H9 (cell line): ENCODE measurements at regions not wholly inside any gene's neighbourhood (a gene's known extent, or its start where the extent isn't known, plus 50 kb on each side); places are given as distances from the start of the nearest gene placed in this dataset.

Experiments
- DNase-seq: peaks from one replicate; pipeline ENCODE4 v3.0.0-alpha.2; 2017
- H2AFZ ChIP-seq: one replicate; pipeline ENCODE4 v1.6.1; 2013; ENCODE audit warnings: mild to moderate bottlenecking, low read length, control low read depth, moderate library complexity
- H2AK5ac ChIP-seq: 2 replicates; pipeline ENCODE4 v1.6.1; 2013; ENCODE audit warnings: low read length, control low read depth, mixed read lengths; ENCODE audit not compliant: insufficient read length
- H2BK120ac ChIP-seq: one replicate; pipeline ENCODE4 v1.6.1; 2013; ENCODE audit warnings: low read depth, mild to moderate bottlenecking, low read length, control low read depth, inconsistent platforms; ENCODE audit not compliant: poor library complexity, severe bottlenecking
- H2BK12ac ChIP-seq: 2 replicates; pipeline ENCODE4 v1.6.1; 2013; ENCODE audit warnings: low read length, control low read depth, mixed read lengths, low read depth; ENCODE audit not compliant: insufficient read length
- H2BK15ac ChIP-seq: 2 replicates; pipeline ENCODE4 v1.6.1; 2013; ENCODE audit warnings: low read depth, low read length, control low read depth
- H2BK20ac ChIP-seq: one replicate; pipeline ENCODE4 v1.6.1; 2013; ENCODE audit warnings: low read depth, mild to moderate bottlenecking, low read length, control low read depth, inconsistent platforms; ENCODE audit not compliant: poor library complexity, severe bottlenecking
- H2BK5ac ChIP-seq: 2 replicates; pipeline ENCODE4 v1.6.1; 2013; ENCODE audit warnings: low read length, control low read depth, mixed read lengths; ENCODE audit not compliant: insufficient read length
- H3K14ac ChIP-seq: 2 replicates; pipeline ENCODE4 v1.6.1; 2013; ENCODE audit warnings: low read length, control low read depth; ENCODE audit not compliant: insufficient read depth
- H3K18ac ChIP-seq: 2 replicates; pipeline ENCODE4 v1.6.1; 2013; ENCODE audit warnings: low read depth, mild to moderate bottlenecking, mixed read lengths, low read length, control low read depth; ENCODE audit not compliant: insufficient read length
- H3K23ac ChIP-seq: 2 replicates; pipeline ENCODE4 v1.6.1; 2013; ENCODE audit warnings: low read length, control low read depth, mixed read lengths, low read depth; ENCODE audit not compliant: insufficient read length
- H3K23me2 ChIP-seq: 2 replicates; pipeline ENCODE4 v1.6.1; 2013; ENCODE audit warnings: low read depth, mild to moderate bottlenecking, mixed read lengths, low read length, control low read depth; ENCODE audit not compliant: insufficient read length, poor library complexity, severe bottlenecking
- H3K27ac ChIP-seq: 2 replicates; pipeline ENCODE4 v1.5.1; 2013; ENCODE audit warnings: low read length, control low read depth, mixed read lengths, low read depth; ENCODE audit not compliant: insufficient read length
- H3K27me3 ChIP-seq: 2 replicates; pipeline ENCODE4 v1.6.1; 2013; ENCODE audit warnings: low read length, control low read depth, inconsistent platforms; ENCODE audit not compliant: insufficient read depth
- H3K4ac ChIP-seq: 2 replicates; pipeline ENCODE4 v1.6.1; 2013; ENCODE audit warnings: low read depth, mild to moderate bottlenecking, control low read depth, inconsistent platforms, low read length, moderate library complexity
- H3K4me1 ChIP-seq: 2 replicates; pipeline ENCODE4 v1.6.1; 2013; ENCODE audit warnings: low read length, control low read depth, inconsistent platforms; ENCODE audit not compliant: insufficient read depth
- H3K4me2 ChIP-seq: 2 replicates; pipeline ENCODE4 v1.6.1; 2013; ENCODE audit warnings: low read length, control low read depth, mixed read lengths; ENCODE audit not compliant: insufficient read length, insufficient read depth
- H3K56ac ChIP-seq: 2 replicates; pipeline ENCODE4 v1.6.1; 2013; ENCODE audit warnings: low read depth, mild to moderate bottlenecking, mixed read lengths, low read length, control low read depth; ENCODE audit not compliant: insufficient read length
- H3K79me1 ChIP-seq: 2 replicates; pipeline ENCODE4 v1.6.1; 2013; ENCODE audit warnings: low read depth, mild to moderate bottlenecking, moderate library complexity, low read length, control low read depth, inconsistent platforms; ENCODE audit not compliant: insufficient read depth, poor library complexity, severe bottlenecking
- H3K79me2 ChIP-seq: 2 replicates; pipeline ENCODE4 v1.6.1; 2013; ENCODE audit warnings: low read length, control low read depth, inconsistent platforms; ENCODE audit not compliant: insufficient read depth
- H3K9ac ChIP-seq: 2 replicates; pipeline ENCODE4 v1.6.1; 2013; ENCODE audit warnings: low read length, control low read depth, mixed read lengths; ENCODE audit not compliant: insufficient read length; ENCODE audit errors: extremely low read depth
- H3K9me3 ChIP-seq: one replicate; pipeline ENCODE4 v1.6.1; 2013; ENCODE audit warnings: low read depth, low read length, inconsistent platforms; ENCODE audit not compliant: control insufficient read depth
- H3T11ph ChIP-seq: one replicate; pipeline ENCODE4 v1.6.1; 2013; ENCODE audit warnings: mild to moderate bottlenecking, low read length, control low read depth, inconsistent platforms
- H4K20me1 ChIP-seq: one replicate; pipeline ENCODE4 v1.6.1; 2013; ENCODE audit not compliant: control insufficient read depth, insufficient read length, insufficient read depth
- H4K5ac ChIP-seq: 2 replicates; pipeline ENCODE4 v1.6.1; 2013; ENCODE audit warnings: low read depth, mild to moderate bottlenecking, mixed read lengths, low read length, control low read depth; ENCODE audit not compliant: insufficient read length
- H4K8ac ChIP-seq: replicated peaks from 2 replicates; pipeline ENCODE4 v1.6.1; 2013; ENCODE audit warnings: low read length, control low read depth, mixed read lengths, low read depth; ENCODE audit not compliant: insufficient read length
- H4K91ac ChIP-seq: 2 replicates; pipeline ENCODE4 v1.6.1; 2013; ENCODE audit warnings: low read depth, mild to moderate bottlenecking, moderate library complexity, mixed read lengths, low read length, control low read depth; ENCODE audit not compliant: insufficient read length
- H3K27ac Mint-ChIP-seq, 3 experiments: 2 replicates in 2 of 3; 3 replicates in 1 of 3; pipeline ENCODE4 v1.8.0; 2020 to 2021; ENCODE audit warnings: mixed read lengths in 3 of 3, mild to moderate bottlenecking in 1 of 3, moderate library complexity in 1 of 3
- H3K27me3 Mint-ChIP-seq: 2 replicates; pipeline ENCODE4 v1.8.0; 2021; ENCODE audit warnings: low read depth, mild to moderate bottlenecking, moderate library complexity, mixed read lengths
- H3K36me3 Mint-ChIP-seq, 3 experiments: 2 replicates in 2 of 3; 3 replicates in 1 of 3; pipeline ENCODE4 v1.8.0; 2020 to 2021; ENCODE audit warnings: low read depth in 3 of 3, mixed read lengths in 3 of 3; ENCODE audit not compliant: insufficient read depth in 1 of 3
- H3K4me1 Mint-ChIP-seq, 2 experiments: 2 replicates each; pipeline ENCODE4 v1.8.0; 2020; ENCODE audit warnings: mixed read lengths in 2 of 2
- H3K4me3 Mint-ChIP-seq, 2 experiments: 2 replicates in 1 of 2; 3 replicates in 1 of 2; pipeline ENCODE4 v1.8.0; 2020 to 2021; ENCODE audit warnings: mild to moderate bottlenecking in 2 of 2, mixed read lengths in 2 of 2, moderate library complexity in 1 of 2
- H3K9me3 Mint-ChIP-seq, 2 experiments: 2 replicates in 1 of 2; 3 replicates in 1 of 2; pipeline ENCODE4 v1.8.0; 2020; ENCODE audit warnings: mild to moderate bottlenecking in 2 of 2, mixed read lengths in 2 of 2, moderate library complexity in 1 of 2
- CTCF ChIP-seq: fragments of 200-600 bp; sonication (generic); conservative IDR thresholded peaks from 3 replicates; pipeline ENCODE4 v1.8.0; 2021; ENCODE audit warnings: antibody characterized with exemption, mild to moderate bottlenecking
- WGBS: extraction: QIAGEN DNeasy Blood & Tissue Kit; methylation state at CpG from one replicate; pipeline ENCODE4 v1.1.7; 2013; ENCODE audit warnings: missing lambda C conversion rate, low lambda C conversion rate, mixed read lengths; ENCODE audit not compliant: insufficient read length; ENCODE audit errors: extremely low coverage; 5-methylcytosine and 5-hydroxymethylcytosine counted together

GRCh38 chr6:139642346-139642745 is 267.9 kb upstream of the CITED2 start:
- Histone ChIP-seq H3K79me1 (no peaks in the 10 kb centered on the region), H4K20me1 (no peaks in the 10 kb centered on the region), H3K4me1 (no peaks in the 10 kb centered on the region), H2BK20ac (no peak overlapping the region), H3K14ac (no peak overlapping the region), H2AFZ (no peak overlapping the region), H3K23ac (no peak overlapping the region), H3K9ac (no peak overlapping the region), H4K8ac (no peak overlapping the region), H2BK120ac (no peak overlapping the region), H3K18ac (no peak overlapping the region), H3K23me2 (no peaks in the 10 kb centered on the region), H3K56ac (no peak overlapping the region), H4K91ac (no peak overlapping the region), H2BK12ac (no peak overlapping the region), H2BK15ac (no peak overlapping the region), H3K79me2 (no peaks in the 10 kb centered on the region), H2AK5ac (no peak overlapping the region), H3K4me2 (no peak overlapping the region), H3K9me3 (no peaks in the 10 kb centered on the region), H3K27me3 (no peaks in the 10 kb centered on the region), H3T11ph (no peak overlapping the region), H3K27ac (no peak overlapping the region), H3K4ac (no peak overlapping the region), H2BK5ac (no peak overlapping the region), H4K5ac (no peak overlapping the region)
- Mint-ChIP-seq H3K36me3 (peaks cover 0 to 5% (median 0%) of the 10 kb centered on the region in 3 experiments; a peak in 4 of 7 replicates), H3K9me3 (peaks cover 0 to 2% of the 10 kb centered on the region in 2 experiments; a peak in 1 of 5 replicates), H3K27me3 (no peaks in the 10 kb centered on the region), H3K27ac (no peak overlapping the region), H3K4me3 (no peak overlapping the region), H3K4me1 (peaks cover 2 to 8% of the 10 kb centered on the region in 2 experiments; a peak in 3 of 4 replicates)
- no peak for DNase-seq
- no peak for TF ChIP-seq CTCF
- WGBS = no CpG with 5 or more reads among the region's 2 CpGs
